NCI-H2029 treated with DMSO at 0.1 percent for 48 hours (cell line): ENCODE measurements at regions not wholly inside any gene's neighbourhood (a gene's known extent, or its start where the extent isn't known, plus 50 kb on each side); places are given as distances from the start of the nearest gene placed in this dataset.
"Not testable (repeated sequence)": the region's sequence is repeated elsewhere in the genome, so short reads cannot be mapped to it uniquely, and the experiment has no call there.

Source experiments
- DNase-seq: peaks from one replicate; lab custom pipeline; 2025; lab: John Stamatoyannopoulos, UW

GRCh38 chr1:30183895-30184294 lies 539.5 kb downstream of the MATN1 start:
- no peak for DNase-seq

GRCh38 chr1:30183006-30183405 lies 540.4 kb downstream of the MATN1 start:
- DNase-seq: no peak

- no peak for DNase-seq
Observed at GRCh38 chr1:30179942-30180543, 543.3 kb downstream of the MATN1 start.

GRCh38 chr1:30176477-30176876 lies 546.9 kb downstream of the MATN1 start:
- DNase-seq: no peak

GRCh38 chr1:30174499-30174898 lies 548.9 kb downstream of the MATN1 start:
- no peak for DNase-seq

- no peak for DNase-seq
Observed at GRCh38 chr1:30173560-30173959, 549.8 kb downstream of the MATN1 start.

GRCh38 chr1:30172757-30173156 lies 550.6 kb downstream of the MATN1 start:
- DNase-seq: no peak

- DNase-seq: no peak
Observed at GRCh38 chr1:30172299-30172694, 551.1 kb downstream of the MATN1 start.

GRCh38 chr1:30171537-30172298 lies 551.7 kb downstream of the MATN1 start:
- no peak for DNase-seq

GRCh38 chr1:30169269-30169668 lies 554.1 kb downstream of the MATN1 start:
- DNase-seq: no peak

GRCh38 chr1:30166174-30166573 lies 557.2 kb downstream of the MATN1 start:
- DNase-seq: no peak

GRCh38 chr1:30165116-30165515 lies 558.3 kb downstream of the MATN1 start:
- no peak for DNase-seq

- DNase-seq: no peak
Observed at GRCh38 chr1:30164693-30165092, 558.7 kb downstream of the MATN1 start.

- DNase-seq: no peak
Observed at GRCh38 chr1:30162565-30162964, 560.8 kb downstream of the MATN1 start.

- no peak for DNase-seq
Observed at GRCh38 chr1:30161953-30162352, 561.4 kb downstream of the MATN1 start.

- no peak for DNase-seq
Observed at GRCh38 chr1:30160999-30161689, 562.2 kb downstream of the MATN1 start.

- DNase-seq: no peak
Observed at GRCh38 chr1:30159015-30159414, 564.4 kb downstream of the MATN1 start.

GRCh38 chr1:30155698-30156097 lies 567.7 kb downstream of the MATN1 start:
- not testable (repeated sequence) for DNase-seq

- DNase-seq: not testable (repeated sequence)
Observed at GRCh38 chr1:30155253-30155652, 568.1 kb downstream of the MATN1 start.

- DNase-seq: no peak
Observed at GRCh38 chr1:30153743-30154449, 569.5 kb downstream of the MATN1 start.

GRCh38 chr1:30151826-30152225 lies 571.6 kb downstream of the MATN1 start:
- DNase-seq: no peak

GRCh38 chr1:30151119-30151518 lies 572.3 kb downstream of the MATN1 start:
- DNase-seq: no peak

- DNase-seq: no peak
Observed at GRCh38 chr1:30149226-30149625, 574.2 kb downstream of the MATN1 start.
